H7 (cell line): ENCODE measurements at regions not wholly inside any gene's neighbourhood (a gene's known extent, or its start where the extent isn't known, plus 50 kb on each side); places are given as distances from the start of the nearest gene placed in this dataset.

ENCODE experiments used
- DNase-seq: peaks from one replicate; pipeline ENCODE4 v3.0.0; 2012
- H3K27me3 ChIP-seq: 2 replicates; pipeline ENCODE4 v1.6.0; 2011; ENCODE audit warnings: mild to moderate bottlenecking, low read length; ENCODE audit not compliant: control insufficient read depth, insufficient read depth
- H3K36me3 ChIP-seq: replicated peaks from 2 replicates; pipeline ENCODE4 v1.5.1; 2011; ENCODE audit warnings: low read length; ENCODE audit not compliant: control insufficient read depth, insufficient read depth
- H3K4me3 ChIP-seq: 2 replicates; pipeline ENCODE4 v1.5.1; 2011; ENCODE audit warnings: low read depth, mild to moderate bottlenecking, control low read depth, low read length, moderate library complexity; ENCODE audit not compliant: insufficient read depth

DNA sequence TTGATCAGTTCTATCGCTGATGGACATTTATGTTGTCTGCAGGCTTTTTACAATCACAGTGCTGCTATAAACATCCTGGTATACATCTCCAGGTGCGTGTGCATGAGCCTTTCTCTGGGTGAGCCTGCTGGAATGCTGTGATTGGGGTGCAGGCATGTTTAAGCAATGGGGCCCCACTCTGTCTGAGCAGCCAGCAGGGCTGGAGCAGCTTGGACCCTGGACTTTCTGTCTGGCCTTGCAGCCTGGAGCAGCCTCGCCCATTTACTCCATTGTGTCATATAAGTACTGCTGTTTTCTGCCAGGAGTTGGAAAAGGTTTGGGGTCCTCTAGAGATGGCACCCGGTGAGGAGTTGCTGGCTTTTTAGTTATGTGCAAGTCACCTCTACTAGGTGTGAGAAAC, 199.0 kb downstream of the KIF26A start:
- no peak overlapping the region for H3K4me3 ChIP-seq
- no peak for DNase-seq
- H3K27me3 ChIP-seq: no peaks in the 10 kb centered on the region
- no peaks in the 10 kb centered on the region for H3K36me3 ChIP-seq

DNA sequence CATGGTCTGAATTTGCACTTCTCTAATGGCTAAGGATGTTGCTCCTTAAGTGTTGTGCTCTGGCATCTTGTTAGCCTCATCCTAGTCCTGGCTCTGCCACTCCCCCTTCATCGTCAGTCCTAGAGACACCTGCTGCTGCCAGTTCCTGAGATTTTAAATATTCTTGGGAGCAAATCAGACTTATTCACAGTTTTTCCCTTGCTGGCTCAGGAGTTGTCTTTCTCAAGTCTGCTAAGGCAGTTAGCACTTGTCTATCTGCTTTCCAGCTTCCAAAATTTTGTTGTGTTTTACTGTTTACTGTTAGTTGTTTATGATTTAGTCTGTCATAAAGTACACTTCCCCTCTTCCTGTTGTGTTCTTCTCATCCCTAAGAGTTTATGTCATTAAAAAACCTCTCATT, 201.0 kb downstream of the KIF26A start:
- DNase-seq: no peak
- Histone ChIP-seq H3K4me3 (no peak overlapping the region), H3K27me3 (no peaks in the 10 kb centered on the region), H3K36me3 (no peaks in the 10 kb centered on the region)

DNA sequence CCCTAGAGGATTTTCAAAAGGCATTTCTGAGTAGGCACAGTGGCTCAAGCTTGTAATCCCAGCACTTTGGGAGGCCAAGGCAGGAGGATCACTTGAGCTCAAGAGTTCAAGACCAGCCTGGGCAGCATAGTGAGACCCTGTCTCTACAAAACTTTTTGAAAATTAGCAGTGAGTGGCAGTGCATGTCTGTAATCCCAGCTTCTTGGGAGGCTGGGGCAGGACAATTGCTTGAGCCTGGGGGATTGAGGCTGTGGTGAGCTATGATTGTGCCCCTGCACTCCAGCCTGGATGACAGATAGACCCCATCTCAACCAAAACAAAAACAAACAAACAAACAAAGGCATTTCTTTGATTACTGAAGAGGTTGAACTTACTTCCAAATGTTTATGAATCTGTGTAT, 201.4 kb downstream of the KIF26A start:
- no peak for DNase-seq
- Histone ChIP-seq H3K4me3 (no peak overlapping the region), H3K27me3 (no peaks in the 10 kb centered on the region), H3K36me3 (no peaks in the 10 kb centered on the region)

DNA sequence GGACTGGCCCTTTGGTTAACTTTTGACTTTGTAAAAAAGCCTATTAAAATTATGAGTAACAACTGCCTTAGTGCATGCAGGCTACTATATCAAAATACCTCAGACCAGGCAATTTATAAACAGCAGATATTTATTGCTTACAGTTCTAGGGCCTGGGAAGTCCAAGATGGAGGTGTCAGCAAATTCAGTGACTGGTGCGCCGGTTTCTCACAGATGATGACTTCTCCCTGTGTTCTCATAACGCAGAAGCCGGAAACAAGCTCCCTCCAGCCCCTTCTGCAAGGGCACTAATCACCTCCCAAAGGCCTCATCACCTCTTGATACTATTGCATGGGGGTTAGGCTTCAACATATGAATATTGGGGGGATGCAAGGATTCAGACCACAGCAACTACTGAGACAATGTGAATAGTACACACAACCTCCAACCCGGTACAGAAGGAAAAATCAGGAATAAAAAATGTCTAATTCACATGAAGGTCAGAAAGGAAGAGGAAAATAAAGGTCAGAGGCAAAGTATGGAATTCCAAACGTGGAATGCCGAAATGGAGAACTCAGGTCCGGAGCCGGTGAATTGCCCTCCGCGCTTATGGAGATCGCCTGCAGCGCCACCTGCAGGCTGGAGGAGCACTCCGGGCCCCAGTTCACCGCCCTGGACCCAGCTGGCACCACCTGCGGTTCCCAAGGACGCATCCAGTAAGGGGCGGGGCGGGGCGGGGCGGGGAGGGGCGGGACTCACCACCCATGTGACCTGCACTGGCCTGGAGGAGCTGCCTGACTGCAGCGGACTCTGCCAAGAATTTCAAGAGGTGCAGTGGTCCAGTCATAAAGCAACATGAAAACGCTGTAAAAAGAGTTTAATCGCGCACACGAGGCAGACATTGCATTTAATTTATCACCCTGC, 203.4 kb downstream of the KIF26A start:
- no peaks in the 10 kb centered on the region for H3K27me3 ChIP-seq
- no peak overlapping the region for H3K4me3 ChIP-seq
- peak; percentile 99 for DNase-seq
- H3K36me3 ChIP-seq: no peaks in the 10 kb centered on the region

DNA sequence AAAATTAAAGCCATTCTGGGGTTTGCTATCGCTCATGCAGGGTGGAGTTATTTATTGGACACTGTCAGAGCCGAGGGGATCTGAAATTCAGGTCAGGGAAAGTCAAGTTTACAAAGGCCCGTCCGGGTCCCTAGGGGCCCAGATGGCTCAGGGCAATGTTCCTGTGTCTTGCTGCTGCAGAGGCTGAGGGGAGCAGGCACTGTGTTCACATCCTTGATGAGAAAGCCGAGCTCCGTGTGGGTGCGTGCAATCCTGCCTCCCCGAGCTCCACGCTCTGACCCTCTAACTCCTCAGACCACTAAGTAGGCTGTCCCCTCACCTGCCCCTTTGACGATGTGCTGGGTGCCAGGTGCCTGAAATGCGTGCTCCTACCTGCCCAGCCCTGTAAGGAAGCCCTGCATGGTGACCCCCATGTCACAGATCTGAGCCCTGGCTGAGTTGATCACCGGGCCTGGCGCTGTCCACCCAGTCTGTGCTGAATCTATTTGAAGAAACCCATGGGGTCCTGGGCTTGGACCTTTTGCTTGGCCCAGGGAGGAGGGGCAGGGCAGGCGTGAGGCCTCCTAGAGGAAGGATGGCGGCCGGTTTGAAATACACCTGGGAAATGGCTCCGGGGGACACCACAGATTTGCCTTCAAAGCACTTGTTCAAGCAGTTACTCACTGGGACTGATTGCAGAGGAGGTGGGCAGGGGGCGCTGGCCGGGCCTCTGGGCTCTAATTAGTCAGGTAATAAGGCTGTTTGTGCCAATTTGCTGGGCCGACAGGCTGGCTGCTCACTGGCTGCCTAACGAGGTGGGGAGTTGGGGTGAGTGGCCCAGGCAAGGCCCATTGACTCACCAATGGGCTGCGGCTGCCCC, 204.3 kb downstream of the KIF26A start:
- no peak overlapping the region for H3K4me3 ChIP-seq
- peak; percentile 86 for DNase-seq
- H3K36me3 ChIP-seq: no peaks in the 10 kb centered on the region

DNA sequence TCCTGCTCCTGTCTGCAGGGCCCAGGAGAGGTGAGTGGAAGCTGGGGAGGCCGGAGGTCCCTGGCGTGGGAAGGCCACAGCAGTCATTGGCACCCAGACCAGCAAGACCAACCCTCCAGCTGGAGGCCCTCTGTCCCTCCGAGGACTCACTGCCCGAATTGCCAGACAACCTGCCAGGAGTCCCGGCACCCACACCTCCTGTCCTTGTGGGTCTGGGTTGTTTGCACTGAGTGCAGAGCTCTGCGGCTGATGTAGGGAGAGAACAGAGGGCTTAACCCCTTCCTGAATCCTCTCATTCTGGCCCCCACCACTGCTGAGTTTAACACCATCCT, 204.9 kb downstream of the KIF26A start:
- Histone ChIP-seq H3K27me3 (no peaks in the 10 kb centered on the region), H3K36me3 (no peaks in the 10 kb centered on the region), H3K4me3 (no peak overlapping the region)
- DNase-seq: no peak

More for the DNA sequence above, 204.3 kb downstream of the KIF26A start:
- no peaks in the 10 kb centered on the region for H3K27me3 ChIP-seq

DNA sequence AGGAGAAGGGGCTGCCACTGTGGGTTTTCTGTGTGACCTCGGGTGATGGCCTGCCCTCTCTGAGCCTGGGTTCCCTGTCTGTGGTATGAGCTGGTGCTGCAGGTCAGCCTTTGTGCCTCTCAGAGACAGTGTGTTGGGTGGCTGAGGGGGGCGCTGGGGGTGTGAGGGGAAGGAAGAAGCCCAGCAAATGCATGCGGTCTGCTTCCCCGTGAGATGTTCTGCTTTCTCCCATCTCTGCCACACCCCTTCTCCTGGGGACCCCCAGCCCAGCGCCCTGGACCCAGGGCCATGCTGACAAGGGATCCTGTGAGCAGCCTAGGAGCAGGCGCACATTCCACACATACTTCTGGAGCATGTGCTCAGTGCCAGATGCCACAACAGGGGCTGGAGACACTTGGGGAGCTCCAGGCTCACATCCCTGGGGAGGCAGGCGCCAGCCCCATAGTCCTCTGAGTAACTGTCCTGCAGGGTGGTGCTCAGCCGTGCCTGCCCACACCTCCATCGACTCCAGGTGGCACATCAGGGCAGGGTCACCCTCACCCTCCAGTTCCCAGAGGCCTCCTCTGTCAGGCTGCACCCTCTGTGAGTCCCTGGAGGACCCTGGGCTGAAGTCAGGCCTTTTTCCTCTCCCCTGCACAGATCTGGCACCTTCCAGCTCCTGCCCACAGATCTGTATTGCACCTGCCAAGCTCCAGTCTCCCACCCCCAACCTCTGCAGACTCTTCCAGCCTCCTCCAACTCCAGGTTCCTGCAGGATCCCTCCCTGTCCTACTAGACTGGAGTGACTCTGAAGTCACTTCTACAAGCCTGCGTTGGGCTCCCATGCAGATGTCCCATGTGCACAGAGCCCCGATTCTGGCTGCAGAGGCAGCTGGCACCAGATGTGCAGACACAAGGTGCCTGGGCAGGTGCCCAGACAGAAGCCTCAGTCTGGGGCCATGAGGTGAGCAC, 205.6 kb downstream of the KIF26A start:
- no peak overlapping the region for H3K4me3 ChIP-seq
- no peaks in the 10 kb centered on the region for H3K27me3 ChIP-seq
- H3K36me3 ChIP-seq: no peaks in the 10 kb centered on the region
- DNase-seq: peak; percentile 63

DNA sequence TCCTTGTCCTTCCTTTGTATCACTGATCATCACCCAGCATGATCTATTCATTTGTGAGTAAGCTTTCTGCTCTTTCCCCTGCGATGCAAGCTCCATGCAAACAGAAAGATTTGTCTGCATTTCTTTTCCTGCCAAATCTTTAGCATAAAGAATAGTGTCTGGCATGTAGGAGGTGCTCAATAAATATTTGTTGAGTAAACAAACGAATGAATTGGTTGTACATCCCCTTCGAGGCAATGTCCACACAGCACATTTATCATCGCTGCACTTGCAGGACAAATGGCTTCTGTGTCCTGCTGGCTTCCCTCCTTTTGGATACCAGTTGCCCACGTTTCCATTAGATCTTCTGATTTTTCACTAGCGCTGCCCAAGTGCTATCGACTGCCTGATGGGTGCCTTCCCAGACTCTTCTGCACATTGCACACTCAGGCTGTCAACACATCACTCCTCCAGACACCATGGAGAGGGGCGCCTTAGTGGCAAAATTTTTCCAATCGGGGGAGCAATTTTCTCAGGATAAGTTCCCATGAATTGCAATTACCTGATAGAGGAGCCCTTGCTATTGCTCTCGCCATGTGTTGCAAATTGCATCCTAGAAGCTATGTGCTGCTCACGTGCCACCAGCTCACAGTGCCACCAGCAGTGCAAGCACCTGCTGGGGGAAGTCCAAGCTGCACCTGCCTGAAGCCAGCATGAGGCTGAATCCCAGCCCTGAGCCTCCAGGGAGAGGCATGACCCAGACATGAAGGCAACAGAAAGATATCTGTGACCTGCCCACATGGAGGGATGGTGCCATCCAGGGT, 206.6 kb downstream of the KIF26A start:
- no peak overlapping the region for H3K4me3 ChIP-seq
- H3K36me3 ChIP-seq: no peaks in the 10 kb centered on the region
- DNase-seq: peak; percentile 35
- no peaks in the 10 kb centered on the region for H3K27me3 ChIP-seq

DNA sequence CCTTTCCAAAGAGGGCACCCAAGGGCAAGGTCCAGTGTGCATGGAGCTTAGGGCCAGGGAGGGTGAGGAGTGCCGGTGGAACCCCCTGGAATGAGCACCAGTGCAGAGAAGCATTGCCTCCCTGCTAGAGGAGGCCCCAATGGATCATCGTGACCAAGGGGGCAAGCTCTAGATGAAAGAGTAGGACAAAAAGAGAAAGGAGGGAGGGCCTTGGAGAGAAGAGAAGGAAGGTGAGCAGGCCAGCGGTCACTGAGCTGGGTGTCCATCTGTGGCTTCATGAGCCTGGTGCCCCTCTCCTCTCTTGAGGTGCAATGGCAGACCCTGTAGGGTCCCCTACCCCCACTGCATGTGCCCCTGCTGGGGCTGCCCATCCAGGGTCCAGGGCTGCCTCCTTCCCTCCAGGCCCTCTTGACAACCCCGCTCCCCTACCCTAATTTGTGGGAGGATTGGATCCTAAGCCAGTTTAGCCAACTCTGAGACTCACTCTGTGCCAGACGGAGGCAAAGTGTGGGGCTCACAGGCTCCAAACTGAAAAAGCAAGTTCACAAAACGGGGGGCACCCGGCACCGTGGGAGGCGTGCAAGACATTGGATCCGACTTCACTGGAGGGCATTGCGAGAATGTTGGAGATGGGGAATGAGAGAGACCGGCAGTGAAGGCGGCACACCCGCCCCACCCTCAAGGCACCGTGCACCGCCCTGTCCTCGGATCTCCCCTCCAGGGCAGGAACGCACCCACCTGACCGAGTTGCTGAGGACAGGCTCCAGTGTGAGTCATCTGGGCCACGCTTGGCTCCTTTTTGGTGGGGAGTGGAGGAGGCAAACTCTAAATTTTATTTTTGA, 207.5 kb downstream of the KIF26A start:
- peak; percentile 32 for DNase-seq
- H3K36me3 ChIP-seq: no peaks in the 10 kb centered on the region
- H3K27me3 ChIP-seq: no peaks in the 10 kb centered on the region
- no peak overlapping the region for H3K4me3 ChIP-seq

DNA sequence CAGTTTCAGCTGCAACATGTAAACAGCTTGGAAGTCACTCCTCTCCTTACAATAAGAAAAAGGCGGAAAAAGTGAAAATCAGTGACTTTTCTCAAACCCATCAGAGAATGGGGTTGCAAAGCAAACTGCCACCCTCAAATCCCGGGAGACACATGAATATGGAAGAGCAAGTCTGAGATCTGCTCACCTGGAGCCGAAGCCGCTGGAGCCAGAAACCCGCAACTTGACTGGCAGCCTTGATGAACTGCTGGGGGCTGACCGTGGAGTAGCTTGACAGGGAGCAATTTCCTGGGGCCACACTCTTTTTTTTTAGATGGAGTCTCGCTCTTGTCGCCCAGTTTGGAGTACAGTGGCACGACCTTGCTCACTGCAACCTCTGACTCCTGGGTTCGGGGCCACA, 208.2 kb downstream of the KIF26A start:
- no peaks in the 10 kb centered on the region for H3K36me3 ChIP-seq
- no peaks in the 10 kb centered on the region for H3K27me3 ChIP-seq
- DNase-seq: peak; percentile 38
- H3K4me3 ChIP-seq: no peak overlapping the region

DNA sequence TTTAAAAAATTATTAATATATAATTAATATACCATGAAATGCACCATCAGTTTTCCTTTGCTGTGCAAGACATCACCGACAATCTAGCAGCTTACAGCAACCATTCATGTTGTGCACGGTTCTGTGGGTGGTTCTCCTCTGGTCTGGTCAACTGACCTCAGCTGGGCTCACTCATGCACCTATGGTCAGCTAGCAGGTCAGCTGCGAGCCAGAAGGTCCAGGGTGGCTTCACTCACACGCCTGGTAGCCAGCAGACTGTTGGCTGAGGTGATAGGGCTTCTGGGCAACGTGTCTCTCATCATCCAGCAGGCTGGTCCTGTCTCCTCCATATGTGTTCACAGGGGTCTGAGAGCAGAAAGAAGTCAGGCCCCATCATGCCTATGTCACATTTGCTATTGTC, 210.4 kb downstream of the KIF26A start:
- Histone ChIP-seq H3K27me3 (no peaks in the 10 kb centered on the region), H3K36me3 (no peaks in the 10 kb centered on the region), H3K4me3 (no peak overlapping the region)
- DNase-seq: no peak

DNA sequence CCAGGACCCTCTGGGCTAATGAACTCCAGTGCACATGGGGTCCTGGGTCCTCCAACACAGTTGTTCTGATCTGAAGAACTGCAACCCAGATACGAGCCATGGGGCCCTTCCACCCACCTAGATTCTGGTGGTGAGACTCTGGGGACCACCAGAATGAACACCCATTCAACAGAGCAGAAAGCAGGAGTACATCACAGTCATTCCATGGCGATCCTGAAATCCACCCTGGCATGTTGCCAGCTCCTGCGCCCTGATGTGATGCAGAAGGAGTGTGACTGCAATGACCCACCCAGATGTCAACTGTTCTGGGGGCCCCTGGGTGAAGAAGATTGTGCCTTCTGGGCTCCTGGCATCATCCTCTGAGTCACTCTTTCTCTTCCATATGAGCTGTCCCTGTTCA, 211.6 kb downstream of the KIF26A start:
- Histone ChIP-seq H3K27me3 (no peaks in the 10 kb centered on the region), H3K36me3 (no peaks in the 10 kb centered on the region), H3K4me3 (no peak overlapping the region)
- no peak for DNase-seq
